ENCODE measurements at regions not wholly inside any gene's neighbourhood (a gene's known extent, or its start where the extent isn't known, plus 50 kb on each side); places are given as distances from the start of the nearest gene placed in this dataset.
"Not testable (repeated sequence)": the region's sequence is repeated elsewhere in the genome, so short reads cannot be mapped to it uniquely, and the experiment has no call there.

GRCh38 chr6:84565718-84566117, 198.7 kb downstream of the TBX18 start:
- TF ChIP-seq, protein P1, sequence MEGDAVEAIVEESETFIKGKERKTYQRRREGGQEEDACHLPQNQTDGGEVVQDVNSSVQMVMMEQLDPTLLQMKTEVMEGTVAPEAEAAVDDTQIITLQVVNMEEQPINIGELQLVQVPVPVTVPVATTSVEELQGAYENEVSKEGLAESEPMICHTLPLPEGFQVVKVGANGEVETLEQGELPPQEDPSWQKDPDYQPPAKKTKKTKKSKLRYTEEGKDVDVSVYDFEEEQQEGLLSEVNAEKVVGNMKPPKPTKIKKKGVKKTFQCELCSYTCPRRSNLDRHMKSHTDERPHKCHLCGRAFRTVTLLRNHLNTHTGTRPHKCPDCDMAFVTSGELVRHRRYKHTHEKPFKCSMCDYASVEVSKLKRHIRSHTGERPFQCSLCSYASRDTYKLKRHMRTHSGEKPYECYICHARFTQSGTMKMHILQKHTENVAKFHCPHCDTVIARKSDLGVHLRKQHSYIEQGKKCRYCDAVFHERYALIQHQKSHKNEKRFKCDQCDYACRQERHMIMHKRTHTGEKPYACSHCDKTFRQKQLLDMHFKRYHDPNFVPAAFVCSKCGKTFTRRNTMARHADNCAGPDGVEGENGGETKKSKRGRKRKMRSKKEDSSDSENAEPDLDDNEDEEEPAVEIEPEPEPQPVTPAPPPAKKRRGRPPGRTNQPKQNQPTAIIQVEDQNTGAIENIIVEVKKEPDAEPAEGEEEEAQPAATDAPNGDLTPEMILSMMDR (IDR thresholded peaks at IDR 0.05), result not testable (repeated sequence)
- not testable (repeated sequence) for TF ChIP-seq POLR2AphosphoS5, POLR2A, EP300 (IDR thresholded peaks at IDR 0.05)

Measured in stomach (tissue), 4 donors.